ENCODE measurements at regions not wholly inside any gene's neighbourhood (a gene's known extent, or its start where the extent isn't known, plus 50 kb on each side); places are given as distances from the start of the nearest gene placed in this dataset.
"Not testable (repeated sequence)": the region's sequence is repeated elsewhere in the genome, so short reads cannot be mapped to it uniquely, and the experiment has no call there.

- Histone ChIP-seq H3K27ac (no peak overlapping the region), H3K4me1 (peaks cover 4% of the 10 kb centered on the region), H3K9me3 (no peaks in the 10 kb centered on the region), H3K27me3 (no peaks in the 10 kb centered on the region), H3K4me3 (no peak overlapping the region), H3K36me3 (no peaks in the 10 kb centered on the region)
- TF ChIP-seq CTCF (IDR thresholded peaks at IDR 0.05) (no peak), POLR2A (IDR thresholded peaks at IDR 0.05) (no peak), EP300 (IDR thresholded peaks at IDR 0.05) (no peak), POLR2AphosphoS5 (IDR thresholded peaks at IDR 0.05) (no peak)
- 39% methylated on average over 1 of the region's 1 CpG for WGBS
- no peak for DNase-seq (ENCODE audit: low spot score in 2 of 2)
These were observed 104.3 kb upstream of the FRMD4B start for GRCh38 chr3:69490235-69490634.

- Histone ChIP-seq H3K4me1 (peaks cover 4% of the 10 kb centered on the region), H3K27ac (no peak overlapping the region), H3K27me3 (no peaks in the 10 kb centered on the region), H3K36me3 (no peaks in the 10 kb centered on the region), H3K4me3 (no peak overlapping the region), H3K9me3 (no peaks in the 10 kb centered on the region)
- no peak for TF ChIP-seq EP300 (IDR thresholded peaks at IDR 0.05)
- no peak for TF ChIP-seq POLR2AphosphoS5 (IDR thresholded peaks at IDR 0.05)
- TF ChIP-seq POLR2A (IDR thresholded peaks at IDR 0.05) = no peak
- no peak for TF ChIP-seq CTCF (IDR thresholded peaks at IDR 0.05)
- DNase-seq (ENCODE audit: low spot score in 2 of 2) = no peak
These were observed 102.1 kb upstream of the FRMD4B start for GRCh38 chr3:69488026-69488425.

- Histone ChIP-seq H3K27ac (no peak overlapping the region), H3K9me3 (no peaks in the 10 kb centered on the region), H3K27me3 (no peaks in the 10 kb centered on the region), H3K4me3 (no peak overlapping the region), H3K4me1 (no peaks in the 10 kb centered on the region), H3K36me3 (no peaks in the 10 kb centered on the region)
- no peak for TF ChIP-seq POLR2AphosphoS5 (IDR thresholded peaks at IDR 0.05)
- TF ChIP-seq EP300 (IDR thresholded peaks at IDR 0.05) = no peak
- no peak for DNase-seq (ENCODE audit: low spot score in 2 of 2)
- 100% methylated on average over 2 of the region's 4 CpGs for WGBS
These were observed 99.6 kb upstream of the FRMD4B start for GRCh38 chr3:69485489-69485888.

GRCh38 chr3:69484507-69485393, 98.9 kb upstream of the FRMD4B start:
- H3K27me3 ChIP-seq = no peaks in the 10 kb centered on the region
- no peak overlapping the region for H3K27ac ChIP-seq
- TF ChIP-seq EP300 (IDR thresholded peaks at IDR 0.05) (no peak), POLR2AphosphoS5 (IDR thresholded peaks at IDR 0.05) (no peak), CTCF (IDR thresholded peaks at IDR 0.05) (no peak), POLR2A (IDR thresholded peaks at IDR 0.05) (no peak)
- H3K9me3 ChIP-seq = no peaks in the 10 kb centered on the region
- WGBS = 78% methylated on average over 3 of the region's 6 CpGs
- H3K36me3 ChIP-seq = no peaks in the 10 kb centered on the region
- H3K4me3 ChIP-seq = no peak overlapping the region
- DNase-seq (ENCODE audit: low spot score in 2 of 2) = no peak
- H3K4me1 ChIP-seq = no peaks in the 10 kb centered on the region

GRCh38 chr3:69483449-69483848, 97.6 kb upstream of the FRMD4B start:
- Histone ChIP-seq H3K27me3 (no peaks in the 10 kb centered on the region), H3K4me1 (no peaks in the 10 kb centered on the region), H3K4me3 (no peak overlapping the region), H3K9me3 (no peaks in the 10 kb centered on the region), H3K27ac (no peak overlapping the region), H3K36me3 (no peaks in the 10 kb centered on the region)
- DNase-seq (ENCODE audit: low spot score in 2 of 2) = no peak
- no peak for TF ChIP-seq CTCF (IDR thresholded peaks at IDR 0.05)
- 85% methylated on average over 3 of the region's 3 CpGs for WGBS

- H3K27me3 ChIP-seq; H3K9me3 ChIP-seq; DNase-seq (ENCODE audit: low spot score in 2 of 2); H3K4me3 ChIP-seq; H3K27ac ChIP-seq; H3K36me3 ChIP-seq; H3K4me1 ChIP-seq: not testable (repeated sequence)
- 94% methylated on average over 14 of the region's 16 CpGs for WGBS
These were observed 95.1 kb upstream of the FRMD4B start for GRCh38 chr3:69480986-69481385.
